Limb (tissue), 2 donors: ENCODE measurements at regions not wholly inside any gene's neighbourhood (a gene's known extent, or its start where the extent isn't known, plus 50 kb on each side); places are given as distances from the start of the nearest gene placed in this dataset.

Experiments
- DNase-seq, 2 donors: peaks; one replicate each; pipeline ENCODE4 v3.0.0-alpha.2; 2016; ENCODE audit errors: extremely low spot score in 2 of 2

- no peak for DNase-seq
Observed at GRCh38 chr7:18312482-18312881, 183.1 kb upstream of the HDAC9 start.

GRCh38 chr7:18313965-18314364, 181.6 kb upstream of the HDAC9 start:
- DNase-seq: no peak

GRCh38 chr7:18315241-18315640, 180.3 kb upstream of the HDAC9 start:
- no peak for DNase-seq

GRCh38 chr7:18317941-18318340, 177.6 kb upstream of the HDAC9 start:
- no peak for DNase-seq

- no peak for DNase-seq
Observed at GRCh38 chr7:18320422-18320821, 175.1 kb upstream of the HDAC9 start.

- DNase-seq: peak in 1 of 2 donors; percentile 44
Observed at GRCh38 chr7:18320971-18321567, 174.5 kb upstream of the HDAC9 start.

GRCh38 chr7:18330548-18330947, 165.0 kb upstream of the HDAC9 start:
- DNase-seq: peak in 1 of 2 donors; percentile 13

GRCh38 chr7:18336626-18337025, 158.9 kb upstream of the HDAC9 start:
- DNase-seq: no peak

GRCh38 chr7:18337048-18337809, 158.3 kb upstream of the HDAC9 start:
- DNase-seq: no peak

- no peak for DNase-seq
Observed at GRCh38 chr7:18338910-18339523, 156.5 kb upstream of the HDAC9 start.

- DNase-seq: no peak
Observed at GRCh38 chr7:18341756-18342155, 153.8 kb upstream of the HDAC9 start.

GRCh38 chr7:18343047-18343446, 152.5 kb upstream of the HDAC9 start:
- no peak for DNase-seq

- no peak for DNase-seq
Observed at GRCh38 chr7:18344536-18344935, 151.0 kb upstream of the HDAC9 start.

GRCh38 chr7:18345641-18346234, 149.8 kb upstream of the HDAC9 start:
- peak; percentile 62 to 74 for DNase-seq

GRCh38 chr7:18347170-18347569, 148.4 kb upstream of the HDAC9 start:
- DNase-seq: no peak

- DNase-seq: peak in 1 of 2 donors; percentile 36
Observed at GRCh38 chr7:18350678-18351077, 144.9 kb upstream of the HDAC9 start.

- DNase-seq: peak; percentile 63 to 78
Observed at GRCh38 chr7:18352339-18353255, 143.0 kb upstream of the HDAC9 start.

- no peak for DNase-seq
Observed at GRCh38 chr7:18353339-18353738, 142.2 kb upstream of the HDAC9 start.

- DNase-seq: no peak
Observed at GRCh38 chr7:18354108-18355085, 141.2 kb upstream of the HDAC9 start.

GRCh38 chr7:18356191-18356645, 139.3 kb upstream of the HDAC9 start:
- DNase-seq: peak in 1 of 2 donors; percentile 58
